GM19452 (cell line): ENCODE measurements at regions not wholly inside any gene's neighbourhood (a gene's known extent, or its start where the extent isn't known, plus 50 kb on each side); places are given as distances from the start of the nearest gene placed in this dataset.

Experiments
- ATAC-seq: cut with Tn5 transposase; IDR thresholded peaks from one replicate; pipeline ENCODE4 v1.9.1; 2021; ENCODE audit not compliant: unreplicated experiment

DNA sequence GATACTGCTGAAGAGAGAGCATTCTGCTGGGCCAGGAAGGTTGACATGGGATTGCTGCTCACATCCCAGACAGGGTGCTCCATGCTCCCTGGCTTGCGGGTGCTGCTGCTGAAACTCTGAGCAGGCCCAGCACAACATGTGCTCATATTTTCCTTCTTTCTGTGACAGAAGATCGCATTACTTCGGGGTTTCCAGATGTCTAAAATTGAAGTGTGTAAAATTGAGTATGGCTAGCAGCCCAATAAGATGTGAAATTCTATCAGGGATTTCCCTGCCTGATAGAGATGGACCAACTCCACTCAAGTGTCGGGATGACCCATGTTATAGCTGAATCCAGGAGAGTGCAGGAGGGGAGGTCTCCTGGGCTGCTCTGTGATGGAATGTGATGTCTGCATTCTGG is 55.6 kb upstream of the KL start:
- ATAC-seq = no peak

DNA sequence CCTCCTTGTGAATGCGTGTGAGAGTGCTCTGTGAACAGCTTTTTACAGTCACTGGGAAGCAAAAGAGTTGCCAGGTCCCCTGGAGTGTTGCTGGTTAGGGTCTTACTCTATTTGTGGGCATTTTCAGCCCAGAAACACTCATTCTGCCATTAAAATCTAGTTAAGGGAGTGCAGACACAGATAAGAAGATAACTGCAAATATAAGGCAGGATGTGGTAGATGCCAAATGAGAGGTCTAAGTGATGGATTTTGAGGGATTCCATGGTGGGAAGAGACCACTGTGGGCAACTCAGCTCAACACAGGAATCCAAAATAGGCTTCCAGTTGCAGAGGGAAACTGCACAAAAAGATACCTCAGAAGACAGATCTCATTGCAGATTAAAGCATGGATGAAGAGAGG is 54.5 kb upstream of the KL start:
- ATAC-seq = no peak

DNA sequence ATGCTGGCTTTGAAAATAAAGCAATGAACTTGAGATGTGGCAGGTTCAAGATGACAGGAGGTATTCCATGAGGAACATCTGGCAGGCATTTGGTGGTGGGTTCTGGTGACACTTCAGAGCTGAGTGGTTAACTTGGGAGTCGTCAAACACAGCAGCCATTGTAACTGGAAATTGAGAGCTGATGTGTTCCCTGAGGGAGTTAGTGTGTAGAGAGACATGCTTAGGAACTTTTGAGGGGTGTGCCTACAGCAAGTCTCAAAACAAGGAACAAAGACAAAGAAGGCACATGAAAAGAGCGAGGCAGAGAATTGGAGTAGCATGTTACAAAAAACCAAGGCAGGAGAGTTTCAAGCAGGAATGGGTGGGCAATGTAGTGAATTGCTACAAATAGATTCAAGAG is 53.9 kb upstream of the KL start:
- no peak for ATAC-seq

DNA sequence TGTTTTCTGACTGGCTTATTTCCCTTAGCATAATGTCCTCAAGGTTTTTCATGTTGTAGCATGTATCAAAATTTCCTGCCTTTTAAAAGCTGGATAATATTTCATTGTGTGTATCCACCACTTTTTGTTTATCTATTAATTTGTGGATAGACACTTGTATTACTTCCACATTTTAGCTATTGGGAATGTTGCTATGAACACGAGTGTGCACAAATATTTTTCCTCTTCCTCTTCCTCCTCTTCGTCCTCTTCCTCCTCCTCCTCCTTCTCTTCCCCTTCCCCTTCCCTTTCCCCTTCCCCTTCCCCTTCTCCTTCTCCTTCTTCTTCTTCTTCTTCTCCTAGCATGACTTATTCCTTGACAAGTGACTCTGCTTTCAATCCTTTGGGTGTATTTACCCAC is 51.2 kb upstream of the KL start:
- ATAC-seq = no peak
